A673 (cell line): ENCODE measurements at regions not wholly inside any gene's neighbourhood (a gene's known extent, or its start where the extent isn't known, plus 50 kb on each side); places are given as distances from the start of the nearest gene placed in this dataset.

Experiments
- BruUV-seq: library from RNA; stranded (reverse); fragments of 400-500 nt; replicated peaks from 2 replicates; lab custom pipeline; 2021; lab: Mats Ljungman, UMichigan
- CTCF ChIA-PET: fragments of 300-600 bp; sonication (Branson Sonifier 250); formaldehyde crosslinking; loops from one replicate; lab custom pipeline; 2022; ENCODE audit warnings: antibody characterized with exemption; lab: Charles Lee
- POLR2A ChIA-PET: fragments of 300-600 bp; sonication (Branson Sonifier 250); formaldehyde crosslinking; loops from one replicate; lab custom pipeline; 2022; ENCODE audit warnings: antibody characterized with exemption; ENCODE audit not compliant: low non-redundant PET; lab: Charles Lee
- DNase-seq: peaks from one replicate; pipeline ENCODE4 v3.0.0-alpha.2; 2015; ENCODE audit warnings: low spot score
- H3K27ac ChIP-seq: fragments of 200-600 bp; sonication (generic); 2 replicates; pipeline ENCODE4 v1.5.1; 2016; ENCODE audit warnings: mixed run types, low read depth, mild to moderate bottlenecking, mixed read lengths, antibody characterized with exemption, low read length; ENCODE audit not compliant: poor library complexity, severe bottlenecking
- H3K27me3 ChIP-seq: fragments of 200-600 bp; sonication (generic); replicated peaks from 2 replicates; pipeline ENCODE4 v1.6.1; 2017; ENCODE audit warnings: mixed run types, low read depth, mild to moderate bottlenecking, mixed read lengths, antibody characterized with exemption, low read length; ENCODE audit not compliant: insufficient read depth, poor library complexity
- H3K36me3 ChIP-seq: fragments of 200-600 bp; sonication (generic); 2 replicates; pipeline ENCODE4 v1.6.1; 2016; ENCODE audit warnings: mixed run types, mild to moderate bottlenecking, mixed read lengths, antibody characterized with exemption, low read length; ENCODE audit not compliant: insufficient read depth, poor library complexity, severe bottlenecking
- H3K4me1 ChIP-seq: fragments of 200-600 bp; sonication (generic); 2 replicates; pipeline ENCODE4 v1.6.1; 2017; ENCODE audit warnings: mixed run types, mild to moderate bottlenecking, mixed read lengths, antibody characterized with exemption, low read length; ENCODE audit not compliant: insufficient read depth, poor library complexity, severe bottlenecking
- H3K4me3 ChIP-seq: fragments of 200-600 bp; sonication (generic); 2 replicates; pipeline ENCODE4 v1.5.1; 2016; ENCODE audit warnings: low read depth, mixed run types, mild to moderate bottlenecking, mixed read lengths, low read length; ENCODE audit not compliant: poor library complexity, severe bottlenecking
- H3K9me3 ChIP-seq: fragments of 200-600 bp; sonication (generic); 2 replicates; pipeline ENCODE4 v1.6.1; 2016; ENCODE audit warnings: mixed run types, low read depth, mild to moderate bottlenecking, mixed read lengths, antibody characterized with exemption, low read length; ENCODE audit not compliant: poor library complexity, severe bottlenecking
- CTCF ChIP-seq: fragments of 300-800, 200-600 bp; sonication (generic); conservative IDR thresholded peaks from 2 replicates; pipeline ENCODE4 v1.5.1; 2017; ENCODE audit warnings: low read depth, mild to moderate bottlenecking, antibody characterized with exemption, low read length, moderate library complexity, mixed read lengths
- EZH2 ChIP-seq: fragments of 200-600 bp; sonication (generic); IDR thresholded peaks from 2 replicates; pipeline ENCODE4 v1.6.1; 2017; ENCODE audit warnings: borderline replicate concordance, low read depth, mild to moderate bottlenecking, mixed read lengths, antibody characterized with exemption, low read length; ENCODE audit not compliant: poor library complexity, severe bottlenecking
- intact Hi-C: fragments of 100-400 bp; cut with micrococcal nuclease; formaldehyde crosslinking; loops from one replicate; pipeline ENCODE4 v1.10.0; 2022; ENCODE audit not compliant: unreplicated experiment

- Histone ChIP-seq H3K4me3 (no peak overlapping the region), H3K9me3 (peaks cover 35% of the 10 kb centered on the region), H3K27ac (no peak overlapping the region), H3K36me3 (no peaks in the 10 kb centered on the region), H3K27me3 (no peaks in the 10 kb centered on the region), H3K4me1 (no peaks in the 10 kb centered on the region)
- no TSS peak for BruUV-seq
- no peak for TF ChIP-seq EZH2
- ChIA-PET CTCF (no interaction called here), POLR2A (no interaction called here)
- DNase-seq: no peak
- intact Hi-C loops: no loop called here
Observed at GRCh38 chr15:26129852-26130251, 266.7 kb upstream of the ATP10A start.

- Histone ChIP-seq H3K4me1 (no peaks in the 10 kb centered on the region), H3K27ac (no peak overlapping the region), H3K9me3 (peaks cover 34% of the 10 kb centered on the region), H3K36me3 (no peaks in the 10 kb centered on the region), H3K27me3 (no peaks in the 10 kb centered on the region), H3K4me3 (no peak overlapping the region)
- POLR2A ChIA-PET: no interaction called here
- DNase-seq: no peak
- CTCF ChIA-PET: no interaction called here
- BruUV-seq: no TSS peak
- TF ChIP-seq EZH2 (no peak), CTCF (no peak)
- intact Hi-C loops: no loop called here
Observed at GRCh38 chr15:26128611-26129140, 265.5 kb upstream of the ATP10A start.

- H3K4me1 ChIP-seq: no peaks in the 10 kb centered on the region
- no peak overlapping the region for H3K4me3 ChIP-seq
- ChIA-PET POLR2A (no interaction called here), CTCF (no interaction called here)
- H3K27me3 ChIP-seq: no peaks in the 10 kb centered on the region
- H3K36me3 ChIP-seq: no peaks in the 10 kb centered on the region
- intact Hi-C loops: no loop called here
- TF ChIP-seq EZH2 (no peak), CTCF (no peak)
- H3K27ac ChIP-seq: no peak overlapping the region
- H3K9me3 ChIP-seq: peaks cover 41% of the 10 kb centered on the region
- no TSS peak for BruUV-seq
- DNase-seq: no peak
Observed at GRCh38 chr15:26126819-26127387, 263.8 kb upstream of the ATP10A start.

- H3K9me3 ChIP-seq: peaks cover 46% of the 10 kb centered on the region
- no peak overlapping the region for H3K27ac ChIP-seq
- no peak for TF ChIP-seq CTCF
- TF ChIP-seq EZH2: no peak
- H3K4me3 ChIP-seq: no peak overlapping the region
- H3K27me3 ChIP-seq: no peaks in the 10 kb centered on the region
- no peaks in the 10 kb centered on the region for H3K4me1 ChIP-seq
- no peaks in the 10 kb centered on the region for H3K36me3 ChIP-seq
- intact Hi-C loops: no loop called here
- ChIA-PET CTCF (no interaction called here), POLR2A (no interaction called here)
- DNase-seq: no peak
- no TSS peak for BruUV-seq
Observed at GRCh38 chr15:26126070-26126469, 262.9 kb upstream of the ATP10A start.
